ENCODE measurements at regions not wholly inside any gene's neighbourhood (a gene's known extent, or its start where the extent isn't known, plus 50 kb on each side); places are given as distances from the start of the nearest gene placed in this dataset.

DNA sequence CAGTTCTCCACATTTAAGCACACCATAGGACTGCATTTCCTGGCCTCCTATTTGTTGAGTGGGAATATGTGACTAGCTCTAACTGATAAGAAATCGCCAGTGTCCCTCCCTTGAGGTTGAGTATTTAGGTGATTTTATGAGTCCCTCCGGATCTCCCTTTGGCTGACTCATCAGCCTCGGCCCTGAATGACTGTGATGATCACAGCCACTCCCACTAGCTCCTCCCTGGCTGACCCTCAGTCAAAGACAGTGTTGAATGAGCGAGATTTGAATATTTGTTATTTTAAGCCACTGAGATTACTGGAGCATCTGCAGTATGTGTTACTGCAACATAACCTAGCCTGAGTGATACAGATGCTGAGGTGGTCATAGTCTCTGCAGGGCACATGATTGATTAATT lies 515.3 kb downstream of the EPHB1 start:
- H3K27ac ChIP-seq (ENCODE audit: low read depth, low read length): no peak overlapping the region
- no peaks in the 10 kb centered on the region for H3K36me3 ChIP-seq (ENCODE audit: control insufficient read depth, insufficient read depth, low read length)
- H3K27me3 ChIP-seq (ENCODE audit: control insufficient read depth, insufficient read depth, low read length): no peaks in the 10 kb centered on the region
- H3K4me3 ChIP-seq (ENCODE audit: low read depth, low read length): no peak overlapping the region
- no peaks in the 10 kb centered on the region for H3K4me1 ChIP-seq (ENCODE audit: control insufficient read depth, insufficient read depth, low read length)
- H3K9me3 ChIP-seq (ENCODE audit: control insufficient read depth, insufficient read depth, low read length): no peaks in the 10 kb centered on the region
- DNase-seq (ENCODE audit: low read depth in 4 of 6, low spot score in 6 of 6): no peak
- no CpG with 5 or more reads among the region's 4 CpGs for WGBS (ENCODE audit: insufficient coverage)

- 85% methylated on average over 3 of the region's 5 CpGs for WGBS (ENCODE audit: insufficient coverage)
- H3K4me3 ChIP-seq (ENCODE audit: low read depth, low read length): no peak overlapping the region
- H3K27me3 ChIP-seq (ENCODE audit: control insufficient read depth, insufficient read depth, low read length): no peaks in the 10 kb centered on the region
- H3K4me1 ChIP-seq (ENCODE audit: control insufficient read depth, insufficient read depth, low read length): no peaks in the 10 kb centered on the region
- DNase-seq (ENCODE audit: low read depth in 4 of 6, low spot score in 6 of 6): no peak
- H3K36me3 ChIP-seq (ENCODE audit: control insufficient read depth, insufficient read depth, low read length): no peaks in the 10 kb centered on the region
- no peaks in the 10 kb centered on the region for H3K9me3 ChIP-seq (ENCODE audit: control insufficient read depth, insufficient read depth, low read length)
- H3K27ac ChIP-seq (ENCODE audit: low read depth, low read length): no peak overlapping the region
These were observed 516.6 kb downstream of the EPHB1 start for GRCh38 chr3:135311699-135312098.

DNA sequence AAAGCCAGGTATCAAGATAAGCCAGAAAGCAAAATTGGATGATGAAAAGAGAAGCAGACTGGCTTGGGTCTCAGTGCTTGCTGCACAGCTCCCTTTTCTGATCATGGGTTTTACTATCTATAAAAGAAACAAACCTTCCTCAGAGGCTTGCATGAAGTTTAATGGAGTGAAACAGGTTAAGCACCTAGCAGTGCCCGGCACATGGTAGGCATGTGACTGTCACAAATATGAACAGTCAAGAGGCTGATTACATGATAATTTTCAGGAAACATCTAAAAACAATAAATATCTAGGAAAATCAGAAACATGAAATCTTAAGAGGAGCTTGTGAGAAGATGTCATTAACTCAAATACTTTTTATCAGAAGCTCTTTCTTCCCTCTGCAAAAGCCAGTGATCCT lies 519.2 kb downstream of the EPHB1 start:
- Histone ChIP-seq H3K27me3 (ENCODE audit: control insufficient read depth, insufficient read depth, low read length) (no peaks in the 10 kb centered on the region), H3K4me3 (ENCODE audit: low read depth, low read length) (no peak overlapping the region), H3K36me3 (ENCODE audit: control insufficient read depth, insufficient read depth, low read length) (no peaks in the 10 kb centered on the region), H3K4me1 (ENCODE audit: control insufficient read depth, insufficient read depth, low read length) (no peaks in the 10 kb centered on the region), H3K27ac (ENCODE audit: low read depth, low read length) (no peak overlapping the region), H3K9me3 (ENCODE audit: control insufficient read depth, insufficient read depth, low read length) (no peaks in the 10 kb centered on the region)
- no peak for DNase-seq (ENCODE audit: low read depth in 4 of 6, low spot score in 6 of 6)
- no CpG with 5 or more reads among the region's 1 CpG for WGBS (ENCODE audit: insufficient coverage)

DNA sequence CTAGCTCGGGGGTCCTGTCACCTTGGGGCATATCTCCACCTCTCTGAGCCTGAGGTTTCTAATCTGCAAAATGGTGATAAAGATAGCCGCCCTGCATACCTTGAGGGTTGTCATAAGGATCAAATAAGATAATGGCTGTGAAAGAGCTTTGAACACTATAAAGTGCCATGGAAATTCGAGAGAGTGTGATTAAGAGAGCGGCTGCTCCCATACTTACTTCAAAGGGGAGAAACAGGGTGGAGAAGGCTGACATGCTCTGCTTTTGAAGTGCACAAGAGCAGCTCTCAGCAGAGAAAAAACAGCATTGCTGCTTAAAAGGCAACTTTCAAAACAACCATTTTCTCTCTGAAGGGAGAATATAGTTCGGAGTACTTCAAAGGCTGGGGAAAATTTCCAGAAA lies 529.2 kb downstream of the EPHB1 start:
- H3K9me3 ChIP-seq (ENCODE audit: control insufficient read depth, insufficient read depth, low read length): no peaks in the 10 kb centered on the region
- no peak overlapping the region for H3K4me3 ChIP-seq (ENCODE audit: low read depth, low read length)
- no peak for DNase-seq (ENCODE audit: low read depth in 4 of 6, low spot score in 6 of 6)
- no peaks in the 10 kb centered on the region for H3K36me3 ChIP-seq (ENCODE audit: control insufficient read depth, insufficient read depth, low read length)
- H3K4me1 ChIP-seq (ENCODE audit: control insufficient read depth, insufficient read depth, low read length): no peaks in the 10 kb centered on the region
- H3K27ac ChIP-seq (ENCODE audit: low read depth, low read length): no peak overlapping the region
- 93% methylated on average over 2 of the region's 5 CpGs for WGBS (ENCODE audit: insufficient coverage)
- no peaks in the 10 kb centered on the region for H3K27me3 ChIP-seq (ENCODE audit: control insufficient read depth, insufficient read depth, low read length)

DNA sequence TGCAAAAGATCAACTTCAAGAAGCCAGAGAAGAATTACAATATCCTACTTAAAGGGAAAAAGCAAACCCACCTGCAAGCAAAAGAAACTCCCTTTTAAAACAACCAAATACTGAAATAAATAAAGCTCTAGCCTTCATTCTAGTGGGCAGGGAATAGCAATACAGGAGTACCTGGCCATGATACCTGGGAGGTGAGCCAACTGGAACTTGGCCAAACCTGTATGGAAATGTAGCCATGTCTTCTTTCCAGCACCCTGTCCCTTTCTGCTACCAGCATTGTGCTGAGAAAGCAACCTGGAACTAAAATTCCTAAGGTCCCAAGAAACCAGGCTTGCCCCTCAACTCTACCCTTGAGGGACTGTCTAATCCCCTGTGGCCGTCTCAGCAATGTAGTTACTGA lies 530.0 kb downstream of the EPHB1 start:
- Histone ChIP-seq H3K4me1 (ENCODE audit: control insufficient read depth, insufficient read depth, low read length) (no peaks in the 10 kb centered on the region), H3K27ac (ENCODE audit: low read depth, low read length) (no peak overlapping the region), H3K36me3 (ENCODE audit: control insufficient read depth, insufficient read depth, low read length) (no peaks in the 10 kb centered on the region), H3K9me3 (ENCODE audit: control insufficient read depth, insufficient read depth, low read length) (no peaks in the 10 kb centered on the region), H3K4me3 (ENCODE audit: low read depth, low read length) (no peak overlapping the region), H3K27me3 (ENCODE audit: control insufficient read depth, insufficient read depth, low read length) (no peaks in the 10 kb centered on the region)
- WGBS (ENCODE audit: insufficient coverage): 80% methylated on average over 1 of the region's 1 CpG
- DNase-seq (ENCODE audit: low read depth in 4 of 6, low spot score in 6 of 6): peak in 1 of 6 donors; percentile 32

GRCh38 chr3:135325726-135326235 lies 530.7 kb downstream of the EPHB1 start:
- DNase-seq (ENCODE audit: low read depth in 4 of 6, low spot score in 6 of 6): peak in 2 of 6 donors; percentile 27 to 43
- Histone ChIP-seq H3K4me3 (ENCODE audit: low read depth, low read length) (no peak overlapping the region), H3K27me3 (ENCODE audit: control insufficient read depth, insufficient read depth, low read length) (no peaks in the 10 kb centered on the region), H3K27ac (ENCODE audit: low read depth, low read length) (no peak overlapping the region), H3K9me3 (ENCODE audit: control insufficient read depth, insufficient read depth, low read length) (no peaks in the 10 kb centered on the region), H3K4me1 (ENCODE audit: control insufficient read depth, insufficient read depth, low read length) (no peaks in the 10 kb centered on the region), H3K36me3 (ENCODE audit: control insufficient read depth, insufficient read depth, low read length) (no peaks in the 10 kb centered on the region)
- WGBS (ENCODE audit: insufficient coverage): 24% methylated on average over 2 of the region's 6 CpGs

GRCh38 chr3:135326851-135327250 lies 531.8 kb downstream of the EPHB1 start:
- Histone ChIP-seq H3K4me1 (ENCODE audit: control insufficient read depth, insufficient read depth, low read length) (no peaks in the 10 kb centered on the region), H3K27ac (ENCODE audit: low read depth, low read length) (no peak overlapping the region), H3K27me3 (ENCODE audit: control insufficient read depth, insufficient read depth, low read length) (no peaks in the 10 kb centered on the region), H3K36me3 (ENCODE audit: control insufficient read depth, insufficient read depth, low read length) (no peaks in the 10 kb centered on the region), H3K4me3 (ENCODE audit: low read depth, low read length) (no peak overlapping the region), H3K9me3 (ENCODE audit: control insufficient read depth, insufficient read depth, low read length) (no peaks in the 10 kb centered on the region)
- no peak for DNase-seq (ENCODE audit: low read depth in 4 of 6, low spot score in 6 of 6)
- WGBS (ENCODE audit: insufficient coverage): 100% methylated on average over 1 of the region's 1 CpG

- Histone ChIP-seq H3K4me3 (ENCODE audit: low read depth, low read length) (no peak overlapping the region), H3K27me3 (ENCODE audit: control insufficient read depth, insufficient read depth, low read length) (no peaks in the 10 kb centered on the region), H3K36me3 (ENCODE audit: control insufficient read depth, insufficient read depth, low read length) (no peaks in the 10 kb centered on the region), H3K27ac (ENCODE audit: low read depth, low read length) (no peak overlapping the region), H3K9me3 (ENCODE audit: control insufficient read depth, insufficient read depth, low read length) (no peaks in the 10 kb centered on the region), H3K4me1 (ENCODE audit: control insufficient read depth, insufficient read depth, low read length) (no peaks in the 10 kb centered on the region)
- DNase-seq (ENCODE audit: low read depth in 4 of 6, low spot score in 6 of 6): no peak
- 69% methylated on average over 2 of the region's 5 CpGs for WGBS (ENCODE audit: insufficient coverage)
These were observed 533.0 kb downstream of the EPHB1 start for GRCh38 chr3:135328036-135328435.

DNA sequence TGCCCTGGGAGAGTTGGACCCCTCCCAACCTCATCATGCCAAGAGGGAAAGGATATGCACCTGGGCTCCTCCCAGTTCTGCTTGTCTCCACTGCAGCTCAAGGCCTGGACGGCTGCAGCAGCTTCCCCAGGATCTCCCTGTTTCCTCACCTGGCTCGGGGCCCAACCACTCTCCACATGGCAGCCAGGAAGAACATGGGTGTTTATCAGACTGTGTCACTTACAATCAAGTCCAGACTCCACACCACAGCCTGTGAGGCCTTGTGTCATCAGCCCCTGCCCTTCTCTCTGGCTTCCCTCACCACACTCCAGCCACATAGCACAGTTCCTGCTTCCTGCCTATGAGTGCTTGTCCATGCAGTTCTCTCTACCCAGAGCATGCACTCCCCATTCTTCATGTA lies 534.4 kb downstream of the EPHB1 start:
- Histone ChIP-seq H3K27me3 (ENCODE audit: control insufficient read depth, insufficient read depth, low read length) (no peaks in the 10 kb centered on the region), H3K4me1 (ENCODE audit: control insufficient read depth, insufficient read depth, low read length) (no peaks in the 10 kb centered on the region), H3K36me3 (ENCODE audit: control insufficient read depth, insufficient read depth, low read length) (no peaks in the 10 kb centered on the region), H3K9me3 (ENCODE audit: control insufficient read depth, insufficient read depth, low read length) (no peaks in the 10 kb centered on the region), H3K4me3 (ENCODE audit: low read depth, low read length) (no peak overlapping the region), H3K27ac (ENCODE audit: low read depth, low read length) (no peak overlapping the region)
- WGBS (ENCODE audit: insufficient coverage): 63% methylated on average over 2 of the region's 2 CpGs
- no peak for DNase-seq (ENCODE audit: low read depth in 4 of 6, low spot score in 6 of 6)

GRCh38 chr3:135337192-135337591 lies 542.1 kb downstream of the EPHB1 start:
- no peaks in the 10 kb centered on the region for H3K9me3 ChIP-seq (ENCODE audit: control insufficient read depth, insufficient read depth, low read length)
- WGBS (ENCODE audit: insufficient coverage): 67% methylated on average over 1 of the region's 1 CpG
- no peak overlapping the region for H3K4me3 ChIP-seq (ENCODE audit: low read depth, low read length)
- H3K27ac ChIP-seq (ENCODE audit: low read depth, low read length): no peak overlapping the region
- H3K36me3 ChIP-seq (ENCODE audit: control insufficient read depth, insufficient read depth, low read length): no peaks in the 10 kb centered on the region
- H3K27me3 ChIP-seq (ENCODE audit: control insufficient read depth, insufficient read depth, low read length): no peaks in the 10 kb centered on the region
- DNase-seq (ENCODE audit: low read depth in 4 of 6, low spot score in 6 of 6): no peak
- no peaks in the 10 kb centered on the region for H3K4me1 ChIP-seq (ENCODE audit: control insufficient read depth, insufficient read depth, low read length)

Measured in spinal cord (tissue), 9 donors.